ENCODE measurements at regions not wholly inside any gene's neighbourhood (a gene's known extent, or its start where the extent isn't known, plus 50 kb on each side); places are given as distances from the start of the nearest gene placed in this dataset.

- no peak overlapping the region for H3K4me3 ChIP-seq (ENCODE audit: low read depth, low read length)
- CTCF ChIA-PET, result no interaction called here
- H3K9me3 ChIP-seq (ENCODE audit: control insufficient read depth, insufficient read depth, low read length), result no peaks in the 10 kb centered on the region
- TF ChIP-seq, protein P1, sequence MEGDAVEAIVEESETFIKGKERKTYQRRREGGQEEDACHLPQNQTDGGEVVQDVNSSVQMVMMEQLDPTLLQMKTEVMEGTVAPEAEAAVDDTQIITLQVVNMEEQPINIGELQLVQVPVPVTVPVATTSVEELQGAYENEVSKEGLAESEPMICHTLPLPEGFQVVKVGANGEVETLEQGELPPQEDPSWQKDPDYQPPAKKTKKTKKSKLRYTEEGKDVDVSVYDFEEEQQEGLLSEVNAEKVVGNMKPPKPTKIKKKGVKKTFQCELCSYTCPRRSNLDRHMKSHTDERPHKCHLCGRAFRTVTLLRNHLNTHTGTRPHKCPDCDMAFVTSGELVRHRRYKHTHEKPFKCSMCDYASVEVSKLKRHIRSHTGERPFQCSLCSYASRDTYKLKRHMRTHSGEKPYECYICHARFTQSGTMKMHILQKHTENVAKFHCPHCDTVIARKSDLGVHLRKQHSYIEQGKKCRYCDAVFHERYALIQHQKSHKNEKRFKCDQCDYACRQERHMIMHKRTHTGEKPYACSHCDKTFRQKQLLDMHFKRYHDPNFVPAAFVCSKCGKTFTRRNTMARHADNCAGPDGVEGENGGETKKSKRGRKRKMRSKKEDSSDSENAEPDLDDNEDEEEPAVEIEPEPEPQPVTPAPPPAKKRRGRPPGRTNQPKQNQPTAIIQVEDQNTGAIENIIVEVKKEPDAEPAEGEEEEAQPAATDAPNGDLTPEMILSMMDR (IDR thresholded peaks at IDR 0.05; ENCODE audit: low read depth, low read length), result no peak
- POLR2A ChIA-PET, result no interaction called here
- no peak for DNase-seq (ENCODE audit: low read depth, low spot score)
- no peaks in the 10 kb centered on the region for H3K27me3 ChIP-seq (ENCODE audit: control insufficient read depth, insufficient read depth, low read length)
- no peak overlapping the region for H3K27ac ChIP-seq (ENCODE audit: low read depth, low read length)
These were observed 346.2 kb upstream of the ZNF717 start for GRCh38 chr3:76131396-76132153.

- TF ChIP-seq, protein P1 (IDR thresholded peaks at IDR 0.05; ENCODE audit: low read depth, low read length), result no peak
- no peaks in the 10 kb centered on the region for H3K27me3 ChIP-seq (ENCODE audit: control insufficient read depth, insufficient read depth, low read length)
- POLR2A ChIA-PET, result no interaction called here
- CTCF ChIA-PET, result no interaction called here
- H3K9me3 ChIP-seq (ENCODE audit: control insufficient read depth, insufficient read depth, low read length), result no peaks in the 10 kb centered on the region
- H3K4me3 ChIP-seq (ENCODE audit: low read depth, low read length), result no peak overlapping the region
- H3K27ac ChIP-seq (ENCODE audit: low read depth, low read length), result no peak overlapping the region
- no peak for DNase-seq (ENCODE audit: low read depth, low spot score)
These were observed 346.8 kb upstream of the ZNF717 start for GRCh38 chr3:76132154-76132470.

GRCh38 chr3:76134166-76134565 lies 348.8 kb upstream of the ZNF717 start:
- POLR2A ChIA-PET, result no interaction called here
- H3K27ac ChIP-seq (ENCODE audit: low read depth, low read length), result no peak overlapping the region
- TF ChIP-seq, protein P1 (IDR thresholded peaks at IDR 0.05; ENCODE audit: low read depth, low read length), result no peak
- DNase-seq (ENCODE audit: low read depth, low spot score), result no peak
- CTCF ChIA-PET, result no interaction called here
- H3K9me3 ChIP-seq (ENCODE audit: control insufficient read depth, insufficient read depth, low read length), result no peaks in the 10 kb centered on the region
- H3K27me3 ChIP-seq (ENCODE audit: control insufficient read depth, insufficient read depth, low read length), result no peaks in the 10 kb centered on the region
- no peak overlapping the region for H3K4me3 ChIP-seq (ENCODE audit: low read depth, low read length)

DNA sequence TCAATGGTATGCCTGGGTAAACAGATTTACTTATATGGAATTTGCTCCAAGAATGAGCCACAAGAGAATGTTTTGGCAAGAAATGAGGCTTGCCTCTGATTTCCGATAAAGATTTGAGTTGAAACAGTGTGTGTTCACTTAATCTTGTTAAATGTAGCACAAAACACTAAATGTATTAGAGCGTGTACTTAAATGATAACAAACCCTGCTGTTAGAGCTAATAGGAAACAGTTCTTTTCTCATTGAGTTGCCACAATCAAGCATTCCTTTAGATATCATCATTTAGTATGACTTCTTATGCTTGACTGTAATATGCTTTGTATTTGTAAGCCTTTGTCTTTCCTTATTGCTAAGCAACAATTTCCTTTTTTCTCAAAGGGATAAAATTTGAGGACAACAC lies 353.6 kb upstream of the ZNF717 start:
- H3K27ac ChIP-seq (ENCODE audit: low read depth, low read length), result no peak overlapping the region
- no peaks in the 10 kb centered on the region for H3K27me3 ChIP-seq (ENCODE audit: control insufficient read depth, insufficient read depth, low read length)
- H3K4me3 ChIP-seq (ENCODE audit: low read depth, low read length), result no peak overlapping the region
- DNase-seq (ENCODE audit: low read depth, low spot score), result no peak
- TF ChIP-seq, protein P1 (IDR thresholded peaks at IDR 0.05; ENCODE audit: low read depth, low read length), result no peak
- ChIA-PET CTCF (no interaction called here), POLR2A (no interaction called here)
- no peaks in the 10 kb centered on the region for H3K9me3 ChIP-seq (ENCODE audit: control insufficient read depth, insufficient read depth, low read length)

DNA sequence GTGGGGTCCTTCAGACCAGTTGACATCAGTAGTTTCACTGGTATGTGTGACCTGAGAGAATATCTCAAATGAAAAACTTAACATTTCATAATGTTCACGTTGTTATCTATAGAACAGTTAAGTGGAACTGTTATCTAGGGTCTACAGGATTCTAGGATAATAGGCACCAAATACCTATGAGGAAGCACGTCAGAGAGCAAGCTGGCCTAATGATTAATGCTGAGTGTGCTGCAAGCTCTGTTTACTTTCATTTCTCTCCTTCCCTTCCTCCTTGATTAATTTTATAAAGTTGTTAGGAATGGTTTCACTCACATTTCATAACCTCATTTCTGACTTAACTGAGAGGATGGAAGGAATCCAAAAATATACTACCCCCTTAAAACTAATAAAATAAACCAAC lies 362.5 kb upstream of the ZNF717 start:
- Histone ChIP-seq H3K4me3 (ENCODE audit: low read depth, low read length) (no peak overlapping the region), H3K9me3 (ENCODE audit: control insufficient read depth, insufficient read depth, low read length) (no peaks in the 10 kb centered on the region), H3K27me3 (ENCODE audit: control insufficient read depth, insufficient read depth, low read length) (no peaks in the 10 kb centered on the region), H3K27ac (ENCODE audit: low read depth, low read length) (no peak overlapping the region)
- ChIA-PET CTCF (no interaction called here), POLR2A (no interaction called here)
- TF ChIP-seq, protein P1 (IDR thresholded peaks at IDR 0.05; ENCODE audit: low read depth, low read length), result no peak
- DNase-seq (ENCODE audit: low read depth, low spot score), result no peak
